Ammon's horn (tissue), 1 donor: ENCODE measurements at regions not wholly inside any gene's neighbourhood (a gene's known extent, or its start where the extent isn't known, plus 50 kb on each side); places are given as distances from the start of the nearest gene placed in this dataset.

Source experiments
- DNase-seq: peaks from one replicate; pipeline ENCODE4 v3.0.0-alpha.2; 2016; ENCODE audit warnings: low spot score

DNA sequence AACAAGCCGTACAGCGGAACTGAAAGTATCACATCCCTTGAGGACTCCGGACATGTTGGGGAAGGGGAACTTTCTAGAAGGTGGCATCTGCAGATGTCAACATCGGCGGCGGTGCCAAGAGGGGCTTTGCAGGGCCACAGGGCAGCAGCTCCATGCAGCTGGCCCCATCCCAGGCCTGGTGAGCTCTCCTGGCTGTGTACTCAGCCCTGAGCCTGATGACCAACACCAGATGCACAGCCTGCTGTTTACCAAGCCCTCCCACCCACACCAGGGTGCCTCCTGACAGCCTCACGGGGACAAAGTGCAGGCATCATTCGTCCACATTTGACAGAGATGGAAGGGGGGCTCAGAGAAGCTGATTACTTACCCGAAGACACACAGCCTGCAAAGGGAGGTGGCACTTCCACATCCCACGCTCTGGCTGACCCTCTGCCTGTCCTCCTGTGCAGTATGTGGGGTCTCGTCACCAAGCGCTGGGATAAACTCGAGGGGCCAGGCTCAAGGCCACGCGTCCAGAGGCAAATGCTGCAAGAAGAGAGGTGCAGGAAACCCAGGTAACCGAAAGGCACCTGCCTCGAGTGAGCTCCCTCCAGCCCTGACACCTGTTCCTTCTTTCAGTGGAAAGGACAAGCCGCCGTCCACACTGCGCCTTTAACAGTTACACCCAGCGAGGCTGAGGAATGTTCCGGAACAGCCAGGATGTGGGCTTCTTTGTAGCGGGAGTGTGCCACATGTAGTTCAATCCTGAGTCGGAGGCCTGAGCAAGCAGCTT is 69.0 kb upstream of the ASAP2 start:
- peak; percentile 35 for DNase-seq

- no peak for DNase-seq
These were observed 70.6 kb upstream of the ASAP2 start for GRCh38 chr2:9135822-9136558.

GRCh38 chr2:9127316-9127715 is 79.3 kb upstream of the ASAP2 start:
- DNase-seq: no peak

DNA sequence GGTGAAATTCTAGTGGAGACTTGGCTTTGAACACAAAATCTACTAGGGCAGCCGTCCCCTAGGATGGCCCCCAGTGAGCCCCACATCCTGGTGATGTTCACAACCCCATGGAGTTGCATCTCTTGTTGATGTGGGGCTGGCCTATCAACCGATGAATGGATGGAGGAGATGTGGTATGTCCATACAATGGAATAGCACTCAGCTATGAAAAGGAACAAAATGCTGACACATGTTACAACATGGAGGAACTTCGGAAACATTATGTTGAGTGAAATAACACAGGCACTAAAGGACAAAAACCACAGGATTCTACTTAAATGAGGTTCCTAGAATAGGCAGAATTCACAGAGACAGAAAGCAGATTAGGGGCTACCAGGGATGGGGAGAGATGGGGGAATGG is 80.1 kb upstream of the ASAP2 start:
- no peak for DNase-seq

DNA sequence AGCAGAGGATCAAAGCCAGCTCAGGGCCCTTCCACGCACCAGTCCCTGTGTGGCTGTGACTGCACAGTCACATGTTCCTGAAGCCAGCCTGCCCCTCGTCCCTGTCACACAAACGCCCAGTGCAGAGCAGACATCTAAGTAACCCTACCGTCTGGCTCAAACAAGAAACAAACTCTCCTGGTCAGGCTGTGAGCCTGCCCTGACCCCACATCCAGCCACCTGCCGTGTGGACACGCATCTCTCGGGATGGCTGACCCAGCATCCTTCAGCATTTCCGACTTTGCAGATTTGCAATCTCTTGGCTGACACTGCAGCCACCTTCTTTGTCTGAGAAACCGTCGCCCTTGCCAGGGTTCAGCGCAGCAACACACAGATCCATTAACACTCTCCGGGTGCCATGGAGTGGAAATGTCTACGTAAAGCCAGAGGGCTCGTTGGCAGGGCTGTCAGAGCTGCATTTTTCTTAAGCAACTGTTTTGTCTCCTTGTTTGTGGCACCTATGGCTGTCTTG is 82.3 kb upstream of the ASAP2 start:
- no peak for DNase-seq

GRCh38 chr2:9123069-9123468 is 83.5 kb upstream of the ASAP2 start:
- DNase-seq: no peak

- DNase-seq: no peak
These were observed 84.2 kb upstream of the ASAP2 start for GRCh38 chr2:9122367-9122766.

- DNase-seq: no peak
These were observed 88.1 kb upstream of the ASAP2 start for GRCh38 chr2:9118383-9118960.

DNA sequence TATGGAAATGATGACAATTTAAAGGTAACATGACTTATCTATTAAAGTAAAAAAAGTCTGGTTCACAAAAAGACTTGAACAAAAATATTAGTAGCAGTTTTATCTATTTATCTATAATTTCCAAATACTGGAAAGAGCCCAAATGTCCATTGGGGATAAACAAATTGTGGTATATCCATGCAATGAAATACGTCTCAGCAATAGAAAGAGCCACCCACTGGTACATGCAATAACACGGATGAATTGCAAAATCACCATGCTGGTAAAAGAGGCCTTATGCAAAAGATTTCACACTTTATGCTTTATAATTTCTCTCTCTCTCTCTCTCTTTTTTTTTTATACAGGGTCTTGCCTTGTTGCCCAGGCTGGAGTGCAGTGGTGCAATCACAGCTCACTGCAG is 91.4 kb upstream of the ASAP2 start:
- DNase-seq: no peak

GRCh38 chr2:9114458-9114857 is 92.2 kb upstream of the ASAP2 start:
- no peak for DNase-seq

DNA sequence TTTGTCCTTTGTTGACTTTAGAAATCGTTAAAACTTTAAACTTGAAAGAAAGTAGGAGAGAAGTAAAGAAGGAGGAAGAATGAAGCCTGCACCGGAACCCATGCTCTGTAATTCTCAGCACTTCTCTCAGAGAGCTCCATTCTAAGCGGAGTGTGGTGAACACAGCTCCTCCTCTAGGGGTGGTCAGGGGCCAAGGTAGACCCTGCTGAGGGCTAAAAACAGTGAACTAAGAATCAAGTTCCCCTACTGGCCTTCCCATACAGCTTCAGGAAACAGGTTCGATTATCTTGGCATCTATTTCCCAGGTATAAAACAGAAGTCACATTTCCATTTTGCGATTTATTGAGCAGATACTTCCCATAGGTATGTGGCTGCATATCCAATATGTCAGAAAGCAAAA is 92.7 kb upstream of the ASAP2 start:
- DNase-seq: no peak

- no peak for DNase-seq
These were observed 93.3 kb upstream of the ASAP2 start for GRCh38 chr2:9113262-9113661.

- peak; percentile 59 for DNase-seq
These were observed 94.4 kb upstream of the ASAP2 start for GRCh38 chr2:9112079-9112721.

DNA sequence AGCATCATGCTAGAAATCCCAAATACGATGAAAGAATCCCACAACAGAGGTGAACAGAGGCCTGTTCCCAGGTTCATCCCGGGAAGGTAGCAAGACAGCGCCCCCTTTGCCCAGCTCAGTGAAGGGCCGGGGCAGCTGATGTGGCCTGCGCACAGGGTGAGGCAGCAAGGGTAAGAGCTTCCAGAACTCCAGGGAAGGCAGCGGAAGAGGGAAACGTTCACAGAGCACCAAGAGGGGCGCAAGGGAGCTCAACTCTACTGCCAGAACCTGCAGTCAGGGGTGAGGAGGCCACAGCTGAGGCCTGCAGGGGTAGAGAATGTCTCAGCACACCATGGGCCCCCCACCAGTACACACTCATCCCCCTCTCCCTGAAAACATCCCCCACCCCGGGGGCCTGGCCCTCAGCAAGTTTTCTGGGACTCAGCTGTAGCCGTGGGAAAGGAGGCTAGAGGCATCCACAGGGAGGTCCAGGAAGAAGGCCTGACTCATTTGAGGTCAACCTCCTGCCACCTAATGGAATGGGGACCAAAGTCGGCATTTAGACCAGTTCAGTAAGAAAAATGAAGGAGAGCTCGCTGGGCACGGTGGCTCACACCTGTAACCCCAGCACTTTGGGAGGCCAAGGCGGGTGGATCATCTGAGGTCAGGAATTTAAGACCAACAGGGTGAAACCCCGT is 95.6 kb upstream of the ASAP2 start:
- no peak for DNase-seq

DNA sequence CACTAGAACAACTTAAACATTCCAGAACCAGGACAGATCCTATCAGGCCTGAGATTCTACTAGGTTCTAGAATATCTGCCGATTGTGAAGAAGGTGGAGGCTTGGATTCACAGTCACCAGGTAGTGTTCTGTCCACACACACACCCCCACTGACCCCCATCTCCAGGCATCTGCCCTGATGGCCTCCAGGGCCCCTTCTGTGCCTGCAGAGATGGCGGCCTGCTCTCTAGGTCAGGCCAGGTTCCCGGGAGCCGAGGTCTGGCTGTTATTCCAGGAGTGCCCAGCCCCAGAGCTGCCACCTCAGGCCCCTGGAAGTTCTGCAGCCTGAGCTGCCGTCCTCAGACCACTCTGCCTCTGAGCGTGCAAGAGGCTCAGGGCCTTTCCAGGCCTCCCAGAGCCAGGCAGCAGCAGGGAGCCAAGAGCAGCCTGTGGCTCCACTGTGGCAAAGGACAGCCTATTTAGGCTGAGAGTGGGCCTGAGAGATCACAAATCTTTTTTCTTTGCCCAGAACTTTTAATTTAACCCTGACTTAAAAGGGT is 96.2 kb upstream of the ASAP2 start:
- DNase-seq: no peak

DNA sequence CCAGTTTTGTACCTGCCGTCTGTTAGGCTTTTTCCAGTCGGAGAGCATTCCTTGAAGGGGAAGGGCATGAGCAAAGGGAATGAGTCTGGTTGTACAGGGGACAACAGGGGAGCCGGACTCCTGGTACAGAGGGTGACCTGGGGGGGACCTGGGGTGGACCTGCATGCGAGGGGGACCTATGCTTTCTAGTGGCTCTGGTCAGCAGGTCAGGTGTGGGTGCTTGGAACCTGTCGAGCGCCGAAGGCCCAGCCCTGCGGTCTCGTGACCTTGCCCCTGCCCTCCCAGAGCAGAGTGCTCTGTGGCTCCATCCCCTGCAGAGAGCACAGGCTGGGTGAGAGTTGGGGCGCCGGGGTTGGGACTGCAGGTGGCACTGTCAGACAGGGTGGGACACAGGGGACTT is 96.7 kb upstream of the ASAP2 start:
- no peak for DNase-seq

DNA sequence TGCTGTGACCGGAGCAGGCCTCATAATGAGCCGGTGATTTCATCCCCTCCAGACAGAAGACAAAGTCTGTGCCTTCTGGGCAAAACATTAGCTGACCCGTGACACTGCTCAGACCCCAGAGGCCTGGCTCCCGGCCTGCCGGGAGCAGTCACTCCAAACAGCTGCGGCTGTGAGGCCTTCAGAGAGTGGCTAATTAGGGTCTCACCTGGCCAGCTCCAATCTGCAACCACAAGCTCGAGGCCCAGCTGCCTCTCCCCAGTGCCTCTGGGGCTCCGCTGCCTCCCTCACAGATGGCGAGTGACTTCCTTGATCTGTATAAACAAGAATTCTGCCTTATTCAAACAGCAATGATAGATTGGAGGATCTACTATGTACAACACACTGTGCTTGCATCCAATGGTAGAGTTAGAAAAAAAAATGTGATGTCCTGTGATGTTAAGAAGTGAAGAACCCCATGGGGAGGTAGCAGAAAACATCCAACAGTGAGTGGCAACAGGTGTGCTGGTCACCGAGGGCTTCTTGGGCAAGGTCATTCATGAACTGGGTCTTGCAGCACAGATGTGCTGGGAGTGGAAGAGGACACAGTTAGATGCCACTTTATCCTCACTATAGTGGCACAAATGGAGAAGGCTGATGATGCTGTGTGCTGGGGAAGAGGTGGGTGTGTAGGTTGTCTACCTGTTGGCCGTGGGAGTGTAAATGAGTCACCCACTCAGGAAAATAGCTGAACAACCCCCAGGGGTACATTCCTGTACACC is 98.2 kb upstream of the ASAP2 start:
- no peak for DNase-seq

DNA sequence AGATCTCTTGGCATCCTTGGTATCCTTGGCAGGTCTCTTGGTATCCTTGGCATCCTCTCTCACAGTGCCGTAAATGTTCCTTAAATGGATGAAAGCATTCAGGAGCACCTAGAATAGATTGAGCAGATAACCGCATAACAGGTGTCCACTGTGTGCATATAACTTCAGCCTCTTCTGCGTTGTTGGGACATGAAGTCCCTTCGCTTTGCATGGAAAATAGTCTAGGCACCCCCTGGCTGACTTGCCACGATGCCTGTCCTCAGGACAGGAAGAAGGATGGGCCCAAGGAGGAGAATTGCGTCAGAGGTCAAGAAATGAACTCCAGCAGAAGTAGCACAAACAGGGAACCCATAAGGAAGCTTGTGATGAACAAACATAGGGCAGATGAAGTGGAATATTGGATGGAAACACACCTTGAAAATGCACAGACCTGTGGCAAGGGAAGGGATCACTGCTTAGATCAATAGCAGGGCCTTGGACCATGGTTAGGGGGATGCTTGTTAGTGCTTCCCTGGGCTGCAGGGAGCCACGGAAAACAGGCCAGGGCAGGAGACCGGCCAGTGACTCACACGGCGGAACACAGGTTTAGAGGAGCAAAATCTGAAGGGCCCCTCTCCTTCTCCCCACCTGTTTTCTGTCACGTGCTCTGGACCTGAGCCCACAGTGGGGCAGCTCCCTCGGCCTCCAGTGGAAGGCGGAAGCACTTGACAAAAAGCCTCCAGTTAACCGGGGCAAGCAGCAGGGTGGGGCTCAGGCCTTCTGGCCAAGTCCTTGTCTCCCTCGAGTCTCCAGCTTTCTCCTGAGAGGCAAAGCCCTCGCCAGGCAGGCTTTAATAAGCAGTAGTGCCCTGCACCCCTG is 99.2 kb upstream of the ASAP2 start:
- no peak for DNase-seq

DNA sequence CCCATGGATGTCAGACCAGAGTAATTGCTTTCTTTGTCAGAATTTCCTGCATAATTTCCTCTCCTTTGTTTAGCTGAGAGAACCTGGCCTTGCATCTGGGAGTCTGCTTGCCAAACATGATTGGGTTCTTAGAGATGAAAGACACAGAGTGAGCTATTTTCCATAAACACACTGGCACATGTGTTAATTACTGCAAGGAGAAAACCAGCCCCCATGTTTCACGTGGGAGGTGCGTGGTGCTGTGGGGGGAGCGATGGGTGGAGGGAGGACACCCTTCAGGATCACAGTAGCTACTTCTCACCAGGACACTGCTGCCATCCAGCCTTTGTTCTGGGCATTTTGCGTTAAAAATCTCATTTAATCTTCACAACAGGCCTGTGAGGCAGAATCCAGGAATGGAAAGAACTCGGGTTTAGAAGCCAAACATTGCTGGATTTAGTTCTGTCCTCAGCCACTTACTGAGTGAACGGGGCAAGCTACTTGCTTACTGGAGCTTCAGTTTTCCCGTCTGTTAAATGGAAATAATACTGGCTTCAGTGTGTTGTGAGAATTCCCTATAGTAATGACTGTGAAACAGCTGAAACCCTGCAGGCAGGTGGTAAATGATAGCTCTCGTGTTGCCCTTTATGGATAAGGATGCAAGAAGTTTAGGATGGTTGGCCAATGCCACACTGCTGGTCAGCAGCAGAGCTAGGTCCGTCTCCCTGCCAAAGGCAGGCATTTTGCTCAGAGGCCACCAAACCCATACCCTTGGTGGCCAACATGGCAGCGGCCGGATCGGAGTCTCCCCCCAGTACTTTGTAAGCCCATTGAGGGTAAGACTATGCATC is 100.1 kb upstream of the ASAP2 start:
- DNase-seq: peak; percentile 28
